H1 (cell line): ENCODE measurements at regions not wholly inside any gene's neighbourhood (a gene's known extent, or its start where the extent isn't known, plus 50 kb on each side); places are given as distances from the start of the nearest gene placed in this dataset.

ENCODE experiments used
- BRCA1 ChIP-seq: IDR thresholded peaks from 2 replicates; pipeline ENCODE4 v1.6.1; 2012; ENCODE audit warnings: low read depth, low read length, improper control_type of control experiment
- CHD1 ChIP-seq: IDR thresholded peaks from 2 replicates; pipeline ENCODE4 v1.6.1; 2012; ENCODE audit warnings: low read depth, low read length, improper control_type of control experiment
- CHD2 ChIP-seq: IDR thresholded peaks from 2 replicates; pipeline ENCODE4 v1.6.1; 2012; ENCODE audit warnings: low read length, improper control_type of control experiment
- EP300 ChIP-seq, 2 experiments: IDR thresholded peaks; 1 replicate in 1 of 2; 2 replicates in 1 of 2; pipeline ENCODE4 v1.6.1; 2011 to 2012; ENCODE audit warnings: low read depth in 2 of 2, low read length in 2 of 2, mild to moderate bottlenecking in 2 of 2, borderline replicate concordance in 1 of 2, inconsistent platforms in 1 of 2, moderate library complexity in 1 of 2
- GABPA ChIP-seq: IDR thresholded peaks from 2 replicates; pipeline ENCODE4 v1.6.1; 2011; ENCODE audit warnings: mild to moderate bottlenecking, low read length, moderate library complexity, borderline replicate concordance; ENCODE audit not compliant: insufficient read depth
- SAP30 ChIP-seq: fragments of 300-600 bp; sonication (generic); IDR thresholded peaks from 2 replicates; pipeline ENCODE4 v1.7.1; 2012; ENCODE audit warnings: low read length, moderate library complexity, mild to moderate bottlenecking, inconsistent platforms; ENCODE audit not compliant: insufficient read depth, insufficient replicate concordance
- TF ChIP-seq, protein P1 (sequence below), 3 experiments: IDR thresholded peaks; 1 replicate in 2 of 3; 2 replicates in 1 of 3; pipeline versions ENCODE4 v1.5.1 to v1.6.1; 2011; ENCODE audit warnings: low read length in 3 of 3, mild to moderate bottlenecking in 3 of 3, inconsistent platforms in 2 of 3, low read depth in 1 of 3, moderate library complexity in 1 of 3; ENCODE audit not compliant: insufficient read depth in 1 of 3; ENCODE audit errors: control extremely low read depth in 1 of 3
- TF ChIP-seq, protein P2 (sequence below): IDR thresholded peaks from 2 replicates; pipeline ENCODE4 v1.6.1; 2012; ENCODE audit warnings: inconsistent platforms

DNA sequence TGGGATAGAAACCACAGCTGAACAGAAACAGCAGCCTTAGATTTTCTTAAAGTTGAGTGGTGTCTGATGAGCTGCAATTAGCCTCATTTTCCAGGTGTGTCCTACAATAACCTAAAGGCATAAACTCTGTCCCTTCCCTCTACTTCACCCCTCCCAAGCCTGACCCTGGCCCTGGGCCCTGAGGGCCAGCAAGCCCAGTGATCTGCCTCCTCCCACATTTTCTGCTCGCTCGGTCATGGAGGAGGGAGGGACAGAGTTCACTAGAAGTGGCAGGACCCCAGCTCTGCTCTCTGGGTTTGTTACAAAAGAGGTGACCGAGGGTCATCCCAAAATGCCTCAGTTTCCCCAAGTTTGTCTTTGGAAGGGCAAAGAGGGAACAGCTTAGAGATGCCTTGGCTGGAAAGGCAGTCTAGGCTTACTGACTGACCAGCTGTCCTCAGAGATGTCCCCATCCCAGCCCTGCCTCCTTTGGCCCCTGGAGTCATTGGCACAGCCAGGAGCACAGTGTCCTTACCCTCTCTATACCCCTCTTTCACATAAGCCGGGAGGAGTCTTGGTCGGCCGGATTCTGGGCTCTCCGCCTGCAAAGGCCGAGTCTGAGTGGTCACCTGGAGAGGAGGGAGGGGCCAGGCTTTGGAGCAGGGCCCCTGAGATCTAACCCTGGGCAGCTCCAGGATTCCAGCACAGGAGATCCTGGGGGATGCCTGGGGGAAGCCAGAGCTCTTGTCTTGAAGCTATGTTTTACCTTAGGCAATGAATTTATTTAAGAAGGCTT, 172.7 kb downstream of the PTPRU start (continued):
- TF ChIP-seq, protein P1, sequence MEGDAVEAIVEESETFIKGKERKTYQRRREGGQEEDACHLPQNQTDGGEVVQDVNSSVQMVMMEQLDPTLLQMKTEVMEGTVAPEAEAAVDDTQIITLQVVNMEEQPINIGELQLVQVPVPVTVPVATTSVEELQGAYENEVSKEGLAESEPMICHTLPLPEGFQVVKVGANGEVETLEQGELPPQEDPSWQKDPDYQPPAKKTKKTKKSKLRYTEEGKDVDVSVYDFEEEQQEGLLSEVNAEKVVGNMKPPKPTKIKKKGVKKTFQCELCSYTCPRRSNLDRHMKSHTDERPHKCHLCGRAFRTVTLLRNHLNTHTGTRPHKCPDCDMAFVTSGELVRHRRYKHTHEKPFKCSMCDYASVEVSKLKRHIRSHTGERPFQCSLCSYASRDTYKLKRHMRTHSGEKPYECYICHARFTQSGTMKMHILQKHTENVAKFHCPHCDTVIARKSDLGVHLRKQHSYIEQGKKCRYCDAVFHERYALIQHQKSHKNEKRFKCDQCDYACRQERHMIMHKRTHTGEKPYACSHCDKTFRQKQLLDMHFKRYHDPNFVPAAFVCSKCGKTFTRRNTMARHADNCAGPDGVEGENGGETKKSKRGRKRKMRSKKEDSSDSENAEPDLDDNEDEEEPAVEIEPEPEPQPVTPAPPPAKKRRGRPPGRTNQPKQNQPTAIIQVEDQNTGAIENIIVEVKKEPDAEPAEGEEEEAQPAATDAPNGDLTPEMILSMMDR (IDR thresholded peaks at IDR 0.05; ENCODE audit: control extremely low read depth in 1 of 3, insufficient read depth in 1 of 3, low read depth in 1 of 3, low read length in 3 of 3), result no peak
- TF ChIP-seq GABPA, result no peak
- no peak for TF ChIP-seq EP300 (IDR thresholded peaks at IDR 0.05; ENCODE audit: borderline replicate concordance in 1 of 2, low read depth in 2 of 2, low read length in 2 of 2)
- TF ChIP-seq CHD2, result no peak
- TF ChIP-seq CHD1, result no peak
- TF ChIP-seq SAP30, result no peak
- TF ChIP-seq, protein P2, sequence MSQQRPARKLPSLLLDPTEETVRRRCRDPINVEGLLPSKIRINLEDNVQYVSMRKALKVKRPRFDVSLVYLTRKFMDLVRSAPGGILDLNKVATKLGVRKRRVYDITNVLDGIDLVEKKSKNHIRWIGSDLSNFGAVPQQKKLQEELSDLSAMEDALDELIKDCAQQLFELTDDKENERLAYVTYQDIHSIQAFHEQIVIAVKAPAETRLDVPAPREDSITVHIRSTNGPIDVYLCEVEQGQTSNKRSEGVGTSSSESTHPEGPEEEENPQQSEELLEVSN, result no peak
- no peak for TF ChIP-seq BRCA1
- TF ChIP-seq, all 59 proteins: peak for 0
